GM18858 (cell line): ENCODE measurements at regions not wholly inside any gene's neighbourhood (a gene's known extent, or its start where the extent isn't known, plus 50 kb on each side); places are given as distances from the start of the nearest gene placed in this dataset.

ENCODE experiments used
- ATAC-seq: cut with Tn5 transposase; IDR thresholded peaks from one replicate; pipeline ENCODE4 v1.9.1; 2021; ENCODE audit not compliant: unreplicated experiment

- ATAC-seq, result no peak
Measured at GRCh38 chr2:2707206-2707991, 376.3 kb upstream of the MYT1L start.

- ATAC-seq, result no peak
Measured at GRCh38 chr2:2706306-2706705, 375.2 kb upstream of the MYT1L start.

GRCh38 chr2:2705871-2706270 lies 374.8 kb upstream of the MYT1L start:
- no peak for ATAC-seq

GRCh38 chr2:2704428-2705090 lies 373.5 kb upstream of the MYT1L start:
- no peak for ATAC-seq

GRCh38 chr2:2703762-2704427 lies 372.8 kb upstream of the MYT1L start:
- ATAC-seq, result no peak

GRCh38 chr2:2703172-2703571 lies 372.1 kb upstream of the MYT1L start:
- ATAC-seq, result no peak

GRCh38 chr2:2702385-2702784 lies 371.3 kb upstream of the MYT1L start:
- no peak for ATAC-seq

- no peak for ATAC-seq
Measured at GRCh38 chr2:2701813-2702212, 370.7 kb upstream of the MYT1L start.

- no peak for ATAC-seq
Measured at GRCh38 chr2:2701176-2701781, 370.2 kb upstream of the MYT1L start.

GRCh38 chr2:2699121-2699505 lies 368.0 kb upstream of the MYT1L start:
- ATAC-seq, result no peak

GRCh38 chr2:2698182-2699120 lies 367.4 kb upstream of the MYT1L start:
- no peak for ATAC-seq

GRCh38 chr2:2696733-2697455 lies 365.8 kb upstream of the MYT1L start:
- ATAC-seq, result no peak

GRCh38 chr2:2696325-2696724 lies 365.2 kb upstream of the MYT1L start:
- no peak for ATAC-seq

- no peak for ATAC-seq
Measured at GRCh38 chr2:2694746-2695145, 363.7 kb upstream of the MYT1L start.

- ATAC-seq, result no peak
Measured at GRCh38 chr2:2692599-2693389, 361.7 kb upstream of the MYT1L start.

- ATAC-seq, result no peak
Measured at GRCh38 chr2:2691419-2691818, 360.3 kb upstream of the MYT1L start.

- ATAC-seq, result no peak
Measured at GRCh38 chr2:2690985-2691384, 359.9 kb upstream of the MYT1L start.

GRCh38 chr2:2689306-2689705 lies 358.2 kb upstream of the MYT1L start:
- ATAC-seq, result no peak

GRCh38 chr2:2688254-2688653 lies 357.2 kb upstream of the MYT1L start:
- ATAC-seq, result no peak
